NCI-H774 (cell line): ENCODE measurements at regions not wholly inside any gene's neighbourhood (a gene's known extent, or its start where the extent isn't known, plus 50 kb on each side); places are given as distances from the start of the nearest gene placed in this dataset.
"Not testable (repeated sequence)": the region's sequence is repeated elsewhere in the genome, so short reads cannot be mapped to it uniquely, and the experiment has no call there.

Source experiments
- DNase-seq: peaks from one replicate; lab custom pipeline; 2025; lab: John Stamatoyannopoulos, UW

DNA sequence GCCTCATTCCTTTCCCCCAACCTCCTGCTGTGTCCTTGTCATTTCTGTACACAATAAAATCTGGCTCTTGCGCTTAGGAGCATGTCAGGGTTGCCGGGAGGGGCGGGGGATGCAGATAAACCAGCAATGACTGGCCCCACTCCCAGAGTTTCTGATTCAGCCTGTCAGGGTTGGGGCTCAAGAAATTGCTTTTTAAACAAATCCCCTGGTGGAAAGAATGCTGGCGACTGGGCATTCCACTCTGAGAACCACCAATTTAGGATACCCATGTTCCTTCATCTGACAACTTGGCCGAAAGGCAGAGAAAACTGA, 376.4 kb downstream of the TCERG1L start:
- DNase-seq: no peak

DNA sequence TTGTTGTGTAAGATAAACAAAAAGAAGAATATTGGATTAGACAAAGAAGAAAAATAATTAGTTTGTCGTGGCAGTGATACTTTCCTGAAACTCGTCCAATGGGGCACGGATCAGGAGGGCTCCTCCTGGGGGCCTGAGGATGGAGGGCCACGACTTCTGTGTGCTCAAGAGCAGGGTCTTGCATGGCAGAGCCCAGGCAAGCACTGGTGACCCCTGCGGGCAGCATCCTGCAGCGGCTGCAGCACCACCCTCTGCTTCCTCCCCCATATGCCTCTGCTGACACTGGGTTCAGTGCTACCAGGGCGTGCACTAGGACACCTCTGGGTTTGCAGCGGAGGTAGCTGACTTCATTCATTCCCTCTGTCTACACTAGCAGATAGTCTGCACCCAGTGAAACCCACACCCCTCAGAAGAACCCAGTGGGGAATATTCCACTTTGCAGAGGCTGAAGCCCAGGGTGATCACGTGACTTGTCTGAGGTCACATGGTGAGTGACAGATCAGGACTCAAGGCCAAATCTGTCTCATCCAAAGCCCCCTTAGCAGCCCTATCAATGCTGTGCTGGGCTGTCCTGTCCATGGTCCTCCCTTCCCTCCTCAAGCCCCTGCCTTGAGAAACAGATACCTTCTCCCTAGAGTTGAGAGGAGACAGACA, 375.5 kb downstream of the TCERG1L start:
- DNase-seq: no peak

DNA sequence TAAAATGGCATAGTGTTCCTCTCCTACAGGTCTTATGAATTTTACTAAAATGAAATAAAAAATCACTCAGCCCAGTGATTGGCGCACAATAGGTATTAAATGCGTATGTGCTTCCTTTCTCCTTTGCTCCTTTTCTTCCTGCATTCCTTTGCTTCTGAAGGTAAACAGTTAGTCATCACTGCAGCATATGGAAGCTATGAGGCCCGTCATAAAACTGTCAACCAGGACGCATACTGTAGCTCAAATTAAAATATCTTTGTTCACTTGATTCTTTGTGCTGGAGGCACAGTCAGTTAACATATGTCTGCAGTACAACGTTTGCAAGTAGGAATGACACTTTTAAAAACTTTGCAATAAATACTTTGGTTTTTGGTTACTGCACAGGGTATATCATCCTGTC, 374.7 kb downstream of the TCERG1L start:
- no peak for DNase-seq

DNA sequence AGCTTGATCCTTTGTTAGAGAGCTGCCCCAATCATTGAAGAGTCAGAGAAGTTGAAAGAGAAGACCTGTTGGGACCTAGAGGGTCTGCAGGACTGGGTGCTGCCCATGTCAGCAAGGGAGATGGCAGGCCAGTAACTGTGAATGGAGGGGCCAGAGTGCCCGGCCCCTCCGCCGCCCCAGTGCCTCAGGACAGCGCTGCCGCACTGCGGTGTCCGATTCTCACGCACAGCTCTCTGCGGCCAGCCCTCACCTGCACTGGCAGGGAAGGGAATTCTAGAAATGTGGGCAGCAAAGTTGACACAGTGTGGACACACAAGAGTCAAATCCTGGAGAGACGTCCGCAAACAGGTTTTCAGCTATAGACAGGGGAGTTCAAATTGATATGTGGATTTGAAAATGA, 373.5 kb downstream of the TCERG1L start:
- no peak for DNase-seq

DNA sequence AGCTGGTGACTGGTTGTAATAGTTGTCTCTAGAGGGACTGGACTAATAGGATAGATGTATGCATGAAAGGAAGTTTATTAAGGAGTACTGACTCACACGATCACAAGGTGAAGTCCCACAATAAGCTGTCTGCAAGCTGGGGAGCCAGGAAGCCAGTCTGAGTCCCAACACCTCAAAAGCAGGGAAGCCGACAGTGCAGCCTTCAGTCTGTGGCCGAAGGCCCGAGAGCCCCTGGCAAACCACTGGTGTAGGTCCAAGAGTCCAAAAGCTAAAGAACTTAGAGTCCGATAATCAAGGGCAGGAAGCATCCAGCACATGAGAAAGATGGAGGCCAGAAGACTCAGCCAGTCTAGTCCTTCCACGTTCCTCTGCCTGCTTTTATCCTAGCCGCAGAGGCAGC, 372.6 kb downstream of the TCERG1L start:
- DNase-seq: not testable (repeated sequence)

DNA sequence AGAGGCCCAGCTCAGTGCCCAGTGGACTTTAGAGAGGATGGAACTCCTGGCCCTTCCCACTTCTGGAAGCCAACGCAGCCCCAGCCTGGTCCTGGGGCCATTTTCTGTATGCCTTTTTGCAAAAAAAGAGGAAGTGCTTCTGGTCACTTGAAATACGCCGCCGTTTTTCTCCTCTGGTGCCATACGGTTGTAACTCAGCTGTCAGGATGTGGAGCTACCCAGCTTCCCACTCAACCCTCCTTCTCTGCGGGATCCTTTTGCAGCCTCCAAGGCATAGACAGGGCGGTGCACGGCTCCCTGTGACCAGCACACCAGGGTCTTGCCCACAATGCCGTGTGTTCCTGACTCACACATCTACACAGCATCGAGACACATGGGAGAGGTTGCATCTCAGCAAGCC, 369.6 kb downstream of the TCERG1L start:
- DNase-seq: no peak

DNA sequence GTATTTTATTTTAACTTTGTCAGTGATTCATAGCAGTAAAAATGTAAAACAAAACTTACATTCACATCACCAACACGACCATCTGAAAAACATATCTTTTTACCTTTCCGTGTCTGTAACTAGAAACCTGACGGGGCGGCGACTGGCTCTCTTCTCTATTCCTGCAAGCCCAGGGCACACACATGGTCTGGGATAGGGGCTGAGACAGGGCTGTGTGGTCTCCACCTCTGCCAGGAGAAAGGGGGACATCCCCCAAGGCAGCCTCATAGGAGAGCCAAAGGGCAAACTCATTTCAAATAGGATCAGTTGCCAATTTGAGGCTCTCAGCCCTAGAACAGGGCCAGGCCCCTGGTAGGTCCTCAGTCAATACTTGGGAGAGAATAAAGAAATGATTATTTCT, 359.4 kb downstream of the TCERG1L start:
- DNase-seq: no peak

DNA sequence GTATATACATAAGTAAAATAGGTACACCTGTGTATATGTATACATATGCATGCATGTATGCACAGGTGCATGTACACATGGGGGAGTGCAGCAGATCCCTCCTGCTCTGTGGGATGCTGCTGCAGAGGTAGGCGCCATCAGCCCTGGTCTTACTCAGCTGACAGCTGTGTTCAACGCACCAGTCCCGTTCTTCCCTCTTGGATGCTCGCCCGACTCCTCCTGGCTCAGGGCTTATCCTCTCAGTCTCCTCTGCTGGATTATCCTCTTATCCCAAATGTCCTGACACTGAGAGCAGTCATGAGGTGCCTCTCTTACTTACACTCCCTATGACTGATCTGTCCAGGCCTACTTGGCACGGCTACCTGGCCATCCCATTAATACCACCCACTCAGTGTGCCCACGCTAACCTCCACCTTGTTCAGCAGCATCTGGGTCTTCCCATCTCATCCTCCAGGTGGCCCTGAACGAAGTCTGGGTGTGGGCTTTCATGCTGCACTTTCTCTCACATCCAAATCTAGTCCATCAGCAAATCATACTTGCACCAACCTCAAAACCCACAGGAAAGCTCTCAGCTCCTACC, 357.1 kb downstream of the TCERG1L start:
- no peak for DNase-seq

DNA sequence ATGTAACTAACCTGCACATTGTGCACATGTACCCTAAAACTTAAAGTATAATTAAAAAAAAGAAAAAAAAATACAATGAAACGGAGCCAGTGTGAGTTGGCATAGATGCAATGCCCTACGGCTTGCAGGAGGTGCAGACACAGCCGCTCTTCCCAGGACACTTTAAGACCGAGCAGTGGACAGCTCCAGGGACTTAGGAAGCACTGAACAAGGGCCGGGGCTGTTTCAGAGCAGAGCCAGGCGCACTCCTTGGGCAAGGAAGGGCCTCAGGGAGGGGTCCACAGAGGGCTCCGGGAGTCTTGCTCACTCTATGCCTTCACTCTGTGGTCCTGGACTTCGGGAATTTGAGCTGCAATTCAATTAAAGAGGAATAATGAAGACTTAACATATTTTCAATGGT, 355.3 kb downstream of the TCERG1L start:
- no peak for DNase-seq

DNA sequence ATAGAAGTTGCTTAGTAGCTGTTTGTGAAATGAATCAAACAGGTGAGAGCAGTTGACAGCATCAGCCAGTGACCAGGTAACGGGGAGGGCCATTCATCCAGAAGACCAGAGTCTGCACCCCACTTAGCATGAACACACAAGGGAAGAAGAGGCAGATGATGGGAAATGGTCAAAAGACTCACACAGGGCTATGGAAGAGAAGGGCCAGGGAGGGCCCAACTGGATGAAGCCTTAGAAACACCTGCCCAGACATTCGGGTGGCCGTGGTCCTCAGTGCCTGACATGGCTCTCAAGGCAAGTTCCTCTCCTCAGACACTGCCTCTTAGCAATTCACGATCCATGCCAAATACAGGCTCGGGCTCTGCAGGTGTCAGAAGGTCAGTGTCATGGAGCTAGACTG, 354.1 kb downstream of the TCERG1L start:
- no peak for DNase-seq

DNA sequence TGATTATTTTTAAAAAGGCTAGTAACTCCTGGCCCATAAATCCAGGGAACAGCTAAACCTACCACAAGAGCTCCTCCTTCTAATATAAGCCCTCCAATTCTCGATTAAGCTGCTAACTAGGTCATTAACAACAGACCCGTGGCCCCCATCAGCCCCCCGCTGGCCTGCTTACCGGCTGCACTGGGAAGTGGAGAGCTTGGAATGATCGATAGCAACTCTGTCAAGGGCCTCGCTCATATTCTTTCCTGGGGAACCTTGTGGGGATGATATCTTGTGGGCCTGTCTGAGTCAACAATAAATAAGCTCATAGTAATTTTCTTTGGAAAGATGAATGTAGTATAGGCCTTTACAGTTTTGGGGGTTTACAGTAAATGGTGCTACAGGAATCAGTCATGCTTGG, 353.5 kb downstream of the TCERG1L start:
- DNase-seq: no peak

DNA sequence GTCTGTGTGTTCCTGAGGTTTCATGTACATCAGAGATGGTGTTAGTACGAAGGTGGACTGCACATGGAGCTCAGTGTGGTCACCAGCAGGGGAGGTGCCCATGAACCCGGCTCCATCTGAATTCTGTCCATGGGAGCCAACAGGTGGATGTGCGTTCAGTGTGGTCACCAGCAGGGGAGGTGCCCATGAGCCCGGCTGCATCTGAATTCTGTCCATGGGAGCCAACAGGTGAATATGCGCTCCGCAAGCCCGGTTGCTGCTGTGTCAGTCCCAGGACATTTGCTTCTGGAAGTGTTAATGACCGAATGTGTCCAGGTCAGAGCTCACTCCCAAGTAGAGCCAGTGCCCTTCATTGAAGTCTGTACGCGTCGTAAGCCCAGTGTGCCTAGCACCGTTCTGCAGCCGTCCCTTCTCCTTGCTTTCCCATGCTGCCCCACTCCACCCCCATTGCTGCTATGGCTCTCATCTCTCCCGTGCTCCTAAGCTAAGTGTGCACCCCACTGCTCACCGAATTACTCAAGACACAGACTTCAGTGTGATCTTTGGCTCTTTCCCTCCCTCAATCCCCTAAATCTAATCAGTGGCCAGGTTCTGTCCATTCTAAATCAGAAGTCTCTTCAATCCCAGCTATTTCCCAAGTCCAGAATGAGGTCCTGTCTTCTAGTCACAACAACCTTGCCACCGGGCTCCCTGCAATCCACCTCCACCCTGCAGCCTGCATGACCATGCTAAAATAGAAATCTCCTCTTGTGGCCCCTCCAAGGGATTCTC, 352.4 kb downstream of the TCERG1L start:
- no peak for DNase-seq

DNA sequence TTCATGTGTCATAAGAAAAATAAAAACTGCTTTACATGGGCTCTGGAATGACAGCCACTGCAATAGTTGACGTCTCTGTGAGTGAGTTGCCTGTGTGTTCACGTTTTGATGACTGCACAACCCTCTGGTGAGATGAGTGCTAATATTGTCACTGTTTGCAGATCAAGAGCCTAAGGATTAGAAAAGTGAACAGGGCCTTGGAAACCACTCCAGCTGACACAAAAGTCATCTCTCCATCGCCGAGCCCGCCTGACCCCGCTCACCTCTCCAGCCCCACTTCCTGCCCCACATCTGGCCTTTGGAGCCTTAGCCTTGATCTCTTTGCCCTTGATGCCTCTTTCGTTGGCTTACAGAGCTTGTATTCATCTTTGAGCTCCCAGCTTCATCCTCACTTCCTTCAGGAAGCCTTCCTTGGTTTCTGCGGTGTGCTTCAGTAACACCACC, 351.7 kb downstream of the TCERG1L start:
- no peak for DNase-seq

DNA sequence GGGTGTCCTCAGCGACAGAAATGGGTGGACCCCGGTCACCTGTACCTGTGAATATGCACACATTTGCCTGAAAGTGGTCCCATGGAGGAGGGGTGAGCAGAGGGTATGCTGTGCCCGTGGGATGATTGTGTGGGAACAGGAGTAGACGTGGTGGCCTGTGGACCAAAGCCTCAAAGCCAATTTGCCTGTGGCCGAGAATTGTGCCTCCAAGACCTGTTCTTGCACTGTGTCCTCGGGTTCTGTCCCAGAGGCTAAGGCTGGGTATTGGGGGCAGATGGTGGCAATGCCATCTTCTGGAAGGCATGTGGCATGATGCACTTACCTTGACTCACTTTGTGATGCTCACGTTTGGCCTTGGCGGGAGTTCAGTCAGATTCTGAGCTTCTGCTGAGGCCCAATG, 351.0 kb downstream of the TCERG1L start:
- DNase-seq: no peak

DNA sequence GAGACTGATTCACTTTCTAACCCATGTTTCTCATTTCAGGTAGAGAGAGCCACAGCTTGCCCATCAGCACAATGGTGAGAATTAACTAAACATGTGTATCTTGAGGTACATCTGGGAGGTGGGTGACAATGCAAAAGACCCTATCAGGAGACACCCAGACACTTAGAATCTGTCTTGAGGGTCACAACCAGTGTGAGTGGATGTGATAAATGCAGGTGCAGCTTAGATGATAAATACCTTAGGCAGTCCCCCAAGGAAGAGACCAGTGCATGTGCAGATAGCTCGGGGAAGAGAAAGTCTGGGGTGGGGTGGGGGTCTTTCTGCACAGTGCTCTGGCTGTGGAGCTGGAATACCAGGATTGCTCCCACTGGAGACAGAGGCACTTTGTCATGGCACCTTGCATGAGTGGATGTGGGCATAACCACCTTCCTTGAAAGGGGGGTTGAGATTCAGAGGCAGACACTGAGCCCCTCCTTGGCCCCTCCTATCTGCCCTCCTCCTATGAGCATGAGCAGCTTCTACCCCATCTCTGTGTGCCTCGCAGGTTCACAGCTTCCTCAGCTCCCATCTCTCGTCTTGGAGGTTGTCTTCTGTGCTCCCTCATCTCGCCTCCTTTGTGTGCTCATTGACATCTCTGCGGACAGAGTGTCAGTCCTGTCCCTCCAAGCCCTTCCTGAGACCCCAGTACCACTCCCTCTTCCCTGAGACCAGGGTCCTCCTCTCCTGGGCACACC, 349.8 kb downstream of the TCERG1L start:
- DNase-seq: no peak

DNA sequence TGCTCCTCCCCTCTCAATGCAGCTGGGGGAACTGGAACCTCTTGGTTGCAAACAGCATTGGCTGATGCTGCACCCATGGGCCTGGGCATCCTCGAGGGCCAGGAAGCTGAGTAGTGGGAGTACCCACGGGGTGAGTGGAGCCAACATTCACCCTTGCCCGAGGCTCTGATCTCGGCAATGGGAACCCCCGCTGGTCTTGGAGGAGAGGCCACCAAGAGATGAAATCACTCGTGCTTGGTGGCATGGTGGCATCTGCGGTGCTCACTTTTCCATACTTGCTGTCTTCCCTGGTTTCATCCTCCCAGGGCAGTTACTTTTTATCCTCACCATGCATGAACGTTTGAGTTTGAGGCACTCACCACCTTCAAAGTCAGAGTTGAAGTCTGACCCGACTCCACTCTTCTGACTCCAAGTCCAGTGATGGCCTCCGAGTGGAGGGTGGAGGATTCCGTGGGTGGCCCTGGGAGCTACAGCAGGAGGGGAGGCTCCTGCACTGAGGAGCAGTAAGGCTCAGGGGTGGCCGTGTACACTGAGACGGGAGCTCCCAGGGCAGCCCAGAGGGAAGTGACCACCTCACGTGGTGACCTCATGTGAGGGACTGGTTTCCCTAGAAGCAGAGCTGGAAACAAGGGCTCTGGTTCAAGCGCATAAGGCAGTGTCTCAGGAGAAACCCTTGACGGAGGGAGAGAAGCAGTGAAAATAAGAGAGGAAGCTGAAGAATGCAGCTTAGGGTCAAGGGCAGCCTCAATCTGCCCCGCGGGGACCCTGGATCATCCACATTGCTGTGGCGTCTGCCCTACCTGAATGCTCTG, 349.1 kb downstream of the TCERG1L start:
- DNase-seq: no peak

DNA sequence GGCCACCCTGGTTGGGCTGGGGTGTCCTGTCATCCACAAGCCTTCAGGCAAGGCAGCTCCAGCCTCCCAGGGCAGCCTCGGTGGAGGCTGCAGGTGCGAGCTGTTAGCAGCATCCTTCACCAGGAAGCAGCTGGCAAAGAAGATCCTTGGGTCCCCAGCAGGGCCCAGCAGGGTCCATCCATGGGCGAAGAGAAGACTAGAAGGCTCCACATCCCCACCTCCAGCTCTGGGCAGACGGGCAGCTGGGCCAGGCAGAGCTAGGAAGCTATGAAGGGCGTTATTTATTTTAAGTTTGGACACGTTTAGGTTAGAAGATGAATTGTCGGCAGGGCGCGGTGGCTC, 348.5 kb downstream of the TCERG1L start:
- DNase-seq: no peak

DNA sequence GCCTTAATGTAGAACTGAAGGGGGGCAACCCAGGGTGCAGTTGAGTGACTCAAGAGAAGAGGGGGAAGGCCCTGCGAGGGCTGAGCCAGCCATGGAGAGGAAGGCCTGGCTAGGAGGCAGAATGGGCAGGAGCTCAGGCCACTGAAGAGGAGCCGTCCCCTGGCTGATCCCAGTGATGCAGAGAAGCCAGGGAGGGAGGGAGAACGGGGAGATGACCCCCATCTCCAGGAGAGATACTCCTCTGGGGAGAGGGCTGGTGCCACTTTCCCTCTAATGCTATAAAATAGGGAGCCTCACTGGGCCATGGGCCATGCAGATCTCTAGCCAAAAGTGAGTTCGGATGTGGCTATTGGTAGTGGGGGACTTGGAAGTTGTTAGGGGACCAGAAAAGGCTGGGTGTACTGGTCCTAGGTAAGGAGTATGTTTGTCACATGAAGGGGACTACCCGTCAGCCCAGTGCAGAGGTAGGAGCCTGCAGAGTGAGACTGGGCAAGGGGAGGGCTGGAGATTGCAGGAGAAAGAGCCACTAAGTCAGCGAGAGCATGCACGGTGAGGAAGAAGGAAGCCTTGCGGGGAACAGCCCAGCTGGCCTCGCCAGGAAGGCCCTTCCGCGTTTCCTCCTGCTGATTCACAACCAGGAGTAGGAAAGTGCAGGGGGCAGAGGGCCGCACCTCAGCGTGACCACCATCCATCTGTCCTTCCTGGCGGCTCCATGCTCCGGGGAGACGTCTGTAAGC, 347.6 kb downstream of the TCERG1L start:
- DNase-seq: no peak

DNA sequence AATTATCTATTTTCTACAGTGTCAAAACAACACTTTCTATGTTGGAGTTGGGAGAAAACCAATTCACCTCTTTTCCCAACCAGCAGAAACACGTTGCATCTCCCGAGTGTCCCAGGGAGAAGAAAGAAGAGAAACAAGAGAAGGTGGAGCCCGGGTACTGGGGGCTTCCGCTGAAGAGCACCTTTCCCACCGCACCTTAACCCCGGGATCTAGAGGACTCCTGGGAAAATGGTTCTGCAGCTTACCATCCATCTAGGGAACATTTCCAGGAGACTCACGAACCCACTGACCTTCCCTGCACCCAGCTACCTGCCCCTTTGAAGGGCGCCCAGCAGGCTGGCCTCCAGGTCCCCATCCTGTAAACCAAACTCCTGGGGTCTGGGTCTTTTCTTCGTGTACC, 346.8 kb downstream of the TCERG1L start:
- no peak for DNase-seq

DNA sequence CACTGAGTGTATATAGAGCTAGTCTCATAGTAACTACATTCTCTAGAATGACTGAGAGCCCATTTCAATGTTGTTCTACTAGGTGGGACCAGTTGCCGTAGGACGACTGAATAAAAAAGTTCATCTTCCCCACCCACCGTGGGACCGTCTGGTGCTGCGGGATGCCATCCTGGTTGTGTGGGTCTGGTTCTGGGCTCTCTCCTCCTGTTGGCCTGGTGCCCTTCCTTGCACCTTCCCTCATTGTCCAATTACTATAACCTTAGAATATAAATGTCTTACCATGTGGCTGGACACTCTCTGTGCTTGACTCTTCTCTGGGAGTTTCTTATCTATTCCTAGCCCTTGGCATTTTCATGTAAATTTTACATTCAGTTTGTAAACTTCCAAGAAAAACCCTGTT, 344.4 kb downstream of the TCERG1L start:
- no peak for DNase-seq

DNA sequence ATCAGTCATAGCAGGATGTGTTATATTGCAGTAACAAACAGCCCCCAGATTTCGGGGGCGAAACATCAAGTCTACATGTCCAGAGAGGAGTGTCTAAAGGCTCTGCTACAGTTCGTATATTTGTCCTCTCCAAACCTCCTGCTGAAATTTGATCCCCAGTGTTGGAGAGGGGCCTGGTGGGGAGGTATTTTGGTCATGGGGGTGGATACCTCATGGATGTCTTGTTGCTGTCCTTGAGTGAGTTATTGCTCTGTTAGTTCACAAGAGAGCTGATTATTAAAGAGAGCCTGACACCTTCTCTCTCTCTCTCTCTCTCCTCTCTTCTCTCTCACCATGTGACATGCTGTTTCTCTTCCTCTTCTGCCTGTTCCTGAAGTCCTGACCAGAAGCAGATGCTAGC, 343.7 kb downstream of the TCERG1L start:
- DNase-seq: no peak

DNA sequence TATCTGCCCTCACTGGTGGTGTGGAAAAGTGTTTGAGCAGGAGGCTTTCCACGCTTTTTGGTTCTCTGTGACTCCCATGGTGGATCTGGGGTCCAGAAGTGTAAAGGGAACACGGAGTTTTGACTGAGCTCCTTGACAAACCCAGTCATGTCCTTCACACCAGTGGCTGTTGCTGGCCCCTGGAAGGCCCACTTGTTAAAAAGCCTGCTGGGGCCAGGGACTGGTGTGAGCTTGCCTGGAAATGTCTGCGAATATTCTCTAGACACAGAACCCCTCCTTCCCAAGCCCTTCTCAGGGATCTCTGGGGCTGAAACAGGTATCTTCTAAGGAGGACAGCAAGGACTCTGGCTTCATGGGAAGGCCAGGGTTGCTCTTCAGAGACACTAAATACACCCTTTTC, 343.0 kb downstream of the TCERG1L start:
- no peak for DNase-seq
